AG08395 (cell line): ENCODE measurements at regions not wholly inside any gene's neighbourhood (a gene's known extent, or its start where the extent isn't known, plus 50 kb on each side); places are given as distances from the start of the nearest gene placed in this dataset.
"Not testable (repeated sequence)": the region's sequence is repeated elsewhere in the genome, so short reads cannot be mapped to it uniquely, and the experiment has no call there.

Source experiments
- DNase-seq: peaks from one replicate; pipeline ENCODE4 v3.0.0; 2012; ENCODE audit warnings: mixed read lengths, low spot score

GRCh38 chr13:109400624-109401257, 385.6 kb downstream of the IRS2 start:
- DNase-seq = no peak

- no peak for DNase-seq
Observed at GRCh38 chr13:109400209-109400608, 386.2 kb downstream of the IRS2 start.

DNA sequence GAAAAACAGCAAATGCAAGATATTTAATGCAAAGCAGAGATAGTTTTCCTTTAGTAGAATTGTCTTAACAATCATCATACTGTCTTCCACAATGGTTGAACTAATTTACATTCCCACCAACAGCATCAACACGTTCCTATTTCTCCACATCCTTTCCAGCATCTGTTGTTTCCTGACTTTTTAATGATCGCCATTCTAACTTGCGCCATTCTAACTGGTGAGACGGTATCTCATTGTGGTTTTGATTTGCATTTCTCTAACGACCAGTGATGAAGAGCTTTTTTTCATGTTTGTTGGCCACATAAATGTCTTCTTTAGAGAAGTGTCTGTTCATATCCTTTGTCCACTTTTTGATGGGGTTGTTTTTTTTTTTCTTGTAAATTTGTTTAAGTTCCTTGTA, 388.3 kb downstream of the IRS2 start:
- DNase-seq = not testable (repeated sequence)

- no peak for DNase-seq
Observed at GRCh38 chr13:109397285-109397684, 389.1 kb downstream of the IRS2 start.

- no peak for DNase-seq
Observed at GRCh38 chr13:109396266-109396665, 390.1 kb downstream of the IRS2 start.

- DNase-seq = no peak
Observed at GRCh38 chr13:109395014-109395413, 391.4 kb downstream of the IRS2 start.

DNA sequence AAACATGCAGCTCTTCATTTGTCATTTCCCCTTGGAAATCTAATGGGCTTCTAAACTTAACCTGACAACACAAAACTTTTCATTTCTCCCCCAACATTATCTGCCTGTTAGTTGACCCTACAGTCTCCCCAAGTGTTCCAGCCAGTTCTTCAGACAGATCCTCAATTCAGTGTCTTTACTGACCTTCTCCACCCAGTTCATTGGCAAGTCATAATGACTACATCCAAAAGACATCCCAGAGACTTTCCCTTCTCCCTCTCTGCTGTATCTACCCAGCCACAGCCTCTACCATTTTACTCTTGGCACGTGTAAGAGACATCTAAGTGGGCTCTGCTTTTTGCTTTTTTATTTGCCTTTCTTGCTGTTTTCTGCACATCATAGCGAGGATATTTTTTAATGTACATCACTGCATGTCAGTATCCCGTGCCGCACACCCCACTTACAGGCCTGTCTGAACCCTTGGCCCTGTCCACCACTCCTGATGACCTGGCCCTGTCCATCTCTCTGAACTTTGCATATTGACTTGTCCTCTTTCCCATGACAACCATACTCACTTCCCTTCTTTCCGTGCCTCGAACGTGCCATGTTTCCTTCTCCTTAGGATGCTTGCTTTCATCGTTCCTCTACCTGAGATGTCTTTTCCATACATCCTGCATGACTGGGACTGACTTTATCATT, 391.9 kb downstream of the IRS2 start:
- no peak for DNase-seq

- DNase-seq = no peak
Observed at GRCh38 chr13:109393045-109393444, 393.3 kb downstream of the IRS2 start.

DNA sequence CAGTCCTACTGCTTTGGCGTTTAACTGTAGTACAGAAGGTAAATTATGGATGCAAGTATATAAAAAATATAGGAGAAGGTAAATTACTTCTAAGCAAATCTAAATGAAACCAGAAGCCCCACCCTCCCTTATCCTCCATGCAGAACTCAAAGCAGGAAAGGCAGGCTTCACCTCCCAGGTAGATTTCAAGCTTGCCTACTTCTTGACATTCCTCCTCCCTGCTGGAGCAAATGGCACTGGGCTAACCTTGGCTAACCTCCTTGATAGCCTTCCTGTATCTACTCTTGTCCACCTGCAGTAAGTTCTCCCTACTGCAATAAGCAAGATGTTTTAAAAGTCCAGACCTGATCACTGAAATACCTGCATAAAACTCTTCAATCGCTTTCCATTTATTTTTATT, 396.0 kb downstream of the IRS2 start:
- DNase-seq = no peak

GRCh38 chr13:109389892-109390345, 396.5 kb downstream of the IRS2 start:
- DNase-seq = peak; percentile 14

DNA sequence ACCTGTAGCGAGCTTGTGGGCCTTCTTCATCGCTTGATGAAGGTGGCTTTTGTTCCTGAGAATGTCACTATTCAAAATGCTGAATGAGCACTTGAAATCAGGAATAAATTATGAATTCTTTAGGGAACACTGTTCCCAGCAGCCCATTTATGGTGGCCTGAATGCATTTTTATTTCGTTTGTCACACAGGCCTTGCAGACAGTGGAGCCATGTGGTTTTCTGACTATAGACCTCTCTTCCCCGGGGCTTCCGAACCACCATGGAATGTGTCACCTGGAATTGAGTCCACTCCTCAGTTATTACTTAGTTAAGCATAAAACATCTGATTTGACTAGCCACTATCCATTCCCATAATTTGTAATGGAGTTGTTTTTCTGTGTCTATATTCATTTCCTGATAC, 396.9 kb downstream of the IRS2 start:
- DNase-seq = peak; percentile 41

DNA sequence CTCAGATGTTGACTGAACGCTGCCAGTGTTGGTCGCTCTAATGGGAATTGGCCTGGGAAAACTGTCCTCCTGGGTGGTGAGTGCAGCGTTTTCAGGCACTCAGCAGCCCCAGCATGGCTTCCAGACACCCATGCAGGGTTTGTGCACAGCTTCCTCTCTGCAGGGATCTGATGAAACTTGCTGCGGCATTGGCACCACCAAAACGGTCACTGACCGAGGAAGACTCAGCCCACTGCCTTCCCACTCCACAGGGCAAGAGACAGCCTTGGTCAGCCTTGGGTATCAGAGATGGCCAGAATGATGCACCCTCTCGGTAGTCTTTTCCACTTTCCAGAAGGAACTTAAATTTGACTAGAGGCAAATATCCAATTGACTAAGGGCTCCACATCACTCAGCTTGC, 398.9 kb downstream of the IRS2 start:
- DNase-seq = no peak

- no peak for DNase-seq
Observed at GRCh38 chr13:109385242-109385560, 401.2 kb downstream of the IRS2 start.

- peak; percentile 44 for DNase-seq
Observed at GRCh38 chr13:109384491-109385241, 401.7 kb downstream of the IRS2 start.

GRCh38 chr13:109383683-109384082, 402.7 kb downstream of the IRS2 start:
- peak; percentile 50 for DNase-seq

GRCh38 chr13:109381546-109382180, 404.7 kb downstream of the IRS2 start:
- DNase-seq = peak; percentile 74

- DNase-seq = no peak
Observed at GRCh38 chr13:109380457-109380856, 405.9 kb downstream of the IRS2 start.

DNA sequence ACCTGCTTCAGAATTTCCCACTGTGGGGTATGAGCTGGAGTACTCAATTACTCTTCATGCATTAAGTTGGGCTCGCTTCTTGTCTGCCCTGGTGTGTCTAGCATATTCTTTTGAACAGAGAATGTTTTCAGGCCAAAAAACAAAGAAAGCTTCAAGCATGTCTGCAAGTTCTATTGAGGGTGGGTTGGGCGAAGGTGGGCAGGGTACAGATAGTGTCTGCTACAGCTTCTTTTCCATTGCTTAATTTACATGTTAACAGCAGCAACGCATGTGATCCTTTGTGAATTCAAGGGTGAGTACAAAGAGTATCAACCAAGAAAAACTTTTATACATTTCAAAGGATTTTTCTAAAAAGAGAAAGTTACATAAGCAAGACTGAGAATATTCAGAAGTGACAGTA, 406.5 kb downstream of the IRS2 start:
- no peak for DNase-seq

- no peak for DNase-seq
Observed at GRCh38 chr13:109376936-109377335, 409.4 kb downstream of the IRS2 start.

GRCh38 chr13:109374609-109375200, 411.7 kb downstream of the IRS2 start:
- DNase-seq = no peak

GRCh38 chr13:109372666-109373065, 413.7 kb downstream of the IRS2 start:
- DNase-seq = no peak

DNA sequence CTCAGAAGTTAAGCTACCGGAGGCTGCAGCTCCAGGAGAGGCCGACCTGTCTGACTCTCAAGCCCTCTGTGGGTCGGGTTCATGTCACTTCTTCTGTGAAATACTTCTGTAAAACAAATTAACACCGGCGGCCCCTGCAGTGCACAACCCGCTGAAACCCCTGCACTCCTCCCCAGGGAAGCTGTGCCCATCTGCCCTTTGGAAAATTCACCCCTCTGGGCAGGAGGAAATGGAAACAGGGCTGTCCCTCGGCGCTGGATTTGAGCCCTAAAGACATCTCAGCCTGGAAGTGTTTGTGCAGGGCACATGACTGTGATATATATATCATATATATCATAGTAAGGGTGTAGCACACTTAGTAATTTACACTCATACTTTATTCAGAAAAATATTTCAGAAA, 415.3 kb downstream of the IRS2 start:
- no peak for DNase-seq
